ENCODE measurements at regions not wholly inside any gene's neighbourhood (a gene's known extent, or its start where the extent isn't known, plus 50 kb on each side); places are given as distances from the start of the nearest gene placed in this dataset.

GRCh38 chr5:54672871-54673270 lies 155.3 kb downstream of the SNX18 start:
- H3K27me3 Mint-ChIP-seq (ENCODE audit: insufficient read depth, low read depth, poor library complexity): no peaks in the 10 kb centered on the region
- no peaks in the 10 kb centered on the region for H3K4me1 Mint-ChIP-seq

More at GRCh38 chr5:54672871-54673270, 155.3 kb downstream of the SNX18 start:
- Histone ChIP-seq H3K4me2 (no peak overlapping the region), H3K79me2 (replicated peaks; ENCODE audit: insufficient read depth) (no peaks in the 10 kb centered on the region), H3K36me3 (ENCODE audit: insufficient read depth) (0 out of 2 replicates have a peak, but pooled peaks cover 3% of the 10 kb centered on the region), H4K20me1 (replicated peaks; ENCODE audit: insufficient read depth) (no peaks in the 10 kb centered on the region), H3F3A (replicated peaks; ENCODE audit: low read depth) (no peaks in the 10 kb centered on the region), H3K4me1 (ENCODE audit: insufficient read depth) (no peaks in the 10 kb centered on the region), H3K9me2 (ENCODE audit: insufficient read depth) (no peaks in the 10 kb centered on the region), H3K4me3 (no peak overlapping the region), H3K27me3 (ENCODE audit: insufficient read depth) (no peaks in the 10 kb centered on the region), H3K27ac (ENCODE audit: low read depth) (no peak overlapping the region), H2AFZ (no peak overlapping the region)
- TF ChIP-seq, protein P1, sequence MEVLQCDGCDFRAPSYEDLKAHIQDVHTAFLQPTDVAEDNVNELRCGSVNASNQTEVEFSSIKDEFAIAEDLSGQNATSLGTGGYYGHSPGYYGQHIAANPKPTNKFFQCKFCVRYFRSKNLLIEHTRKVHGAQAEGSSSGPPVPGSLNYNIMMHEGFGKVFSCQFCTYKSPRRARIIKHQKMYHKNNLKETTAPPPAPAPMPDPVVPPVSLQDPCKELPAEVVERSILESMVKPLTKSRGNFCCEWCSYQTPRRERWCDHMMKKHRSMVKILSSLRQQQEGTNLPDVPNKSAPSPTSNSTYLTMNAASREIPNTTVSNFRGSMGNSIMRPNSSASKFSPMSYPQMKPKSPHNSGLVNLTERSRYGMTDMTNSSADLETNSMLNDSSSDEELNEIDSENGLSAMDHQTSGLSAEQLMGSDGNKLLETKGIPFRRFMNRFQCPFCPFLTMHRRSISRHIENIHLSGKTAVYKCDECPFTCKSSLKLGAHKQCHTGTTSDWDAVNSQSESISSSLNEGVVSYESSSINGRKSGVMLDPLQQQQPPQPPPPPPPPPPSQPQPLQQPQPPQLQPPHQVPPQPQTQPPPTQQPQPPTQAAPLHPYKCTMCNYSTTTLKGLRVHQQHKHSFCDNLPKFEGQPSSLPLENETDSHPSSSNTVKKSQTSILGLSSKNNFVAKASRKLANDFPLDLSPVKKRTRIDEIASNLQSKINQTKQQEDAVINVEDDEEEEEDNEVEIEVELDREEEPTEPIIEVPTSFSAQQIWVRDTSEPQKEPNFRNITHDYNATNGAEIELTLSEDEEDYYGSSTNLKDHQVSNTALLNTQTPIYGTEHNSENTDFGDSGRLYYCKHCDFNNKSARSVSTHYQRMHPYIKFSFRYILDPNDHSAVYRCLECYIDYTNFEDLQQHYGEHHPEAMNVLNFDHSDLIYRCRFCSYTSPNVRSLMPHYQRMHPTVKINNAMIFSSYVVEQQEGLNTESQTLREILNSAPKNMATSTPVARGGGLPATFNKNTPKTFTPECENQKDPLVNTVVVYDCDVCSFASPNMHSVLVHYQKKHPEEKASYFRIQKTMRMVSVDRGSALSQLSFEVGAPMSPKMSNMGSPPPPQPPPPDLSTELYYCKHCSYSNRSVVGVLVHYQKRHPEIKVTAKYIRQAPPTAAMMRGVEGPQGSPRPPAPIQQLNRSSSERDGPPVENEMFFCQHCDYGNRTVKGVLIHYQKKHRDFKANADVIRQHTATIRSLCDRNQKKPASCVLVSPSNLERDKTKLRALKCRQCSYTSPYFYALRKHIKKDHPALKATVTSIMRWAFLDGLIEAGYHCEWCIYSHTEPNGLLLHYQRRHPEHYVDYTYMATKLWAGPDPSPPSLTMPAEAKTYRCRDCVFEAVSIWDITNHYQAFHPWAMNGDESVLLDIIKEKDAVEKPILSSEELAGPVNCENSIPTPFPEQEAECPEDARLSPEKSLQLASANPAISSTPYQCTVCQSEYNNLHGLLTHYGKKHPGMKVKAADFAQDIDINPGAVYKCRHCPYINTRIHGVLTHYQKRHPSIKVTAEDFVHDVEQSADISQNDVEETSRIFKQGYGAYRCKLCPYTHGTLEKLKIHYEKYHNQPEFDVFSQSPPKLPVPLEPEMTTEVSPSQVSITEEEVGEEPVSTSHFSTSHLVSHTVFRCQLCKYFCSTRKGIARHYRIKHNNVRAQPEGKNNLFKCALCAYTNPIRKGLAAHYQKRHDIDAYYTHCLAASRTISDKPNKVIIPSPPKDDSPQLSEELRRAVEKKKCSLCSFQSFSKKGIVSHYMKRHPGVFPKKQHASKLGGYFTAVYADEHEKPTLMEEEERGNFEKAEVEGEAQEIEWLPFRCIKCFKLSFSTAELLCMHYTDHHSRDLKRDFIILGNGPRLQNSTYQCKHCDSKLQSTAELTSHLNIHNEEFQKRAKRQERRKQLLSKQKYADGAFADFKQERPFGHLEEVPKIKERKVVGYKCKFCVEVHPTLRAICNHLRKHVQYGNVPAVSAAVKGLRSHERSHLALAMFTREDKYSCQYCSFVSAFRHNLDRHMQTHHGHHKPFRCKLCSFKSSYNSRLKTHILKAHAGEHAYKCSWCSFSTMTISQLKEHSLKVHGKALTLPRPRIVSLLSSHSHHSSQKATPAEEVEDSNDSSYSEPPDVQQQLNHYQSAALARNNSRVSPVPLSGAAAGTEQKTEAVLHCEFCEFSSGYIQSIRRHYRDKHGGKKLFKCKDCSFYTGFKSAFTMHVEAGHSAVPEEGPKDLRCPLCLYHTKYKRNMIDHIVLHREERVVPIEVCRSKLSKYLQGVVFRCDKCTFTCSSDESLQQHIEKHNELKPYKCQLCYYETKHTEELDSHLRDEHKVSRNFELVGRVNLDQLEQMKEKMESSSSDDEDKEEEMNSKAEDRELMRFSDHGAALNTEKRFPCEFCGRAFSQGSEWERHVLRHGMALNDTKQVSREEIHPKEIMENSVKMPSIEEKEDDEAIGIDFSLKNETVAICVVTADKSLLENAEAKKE (CRISPR knock-in tag; IDR thresholded peaks at IDR 0.05): no peak
- TF ChIP-seq POLR2AphosphoS5 (IDR thresholded peaks at IDR 0.05; ENCODE audit: low read depth): no peak
- TF ChIP-seq JUNB (IDR thresholded peaks at IDR 0.05; ENCODE audit: unreplicated experiment): no peak
- TF ChIP-seq NANOG (IDR thresholded peaks at IDR 0.05; ENCODE audit: borderline replicate concordance): no peak
- Mint-ChIP-seq H3K27ac (no peak overlapping the region), H3K36me3 (ENCODE audit: low read depth) (peaks cover 14% of the 10 kb centered on the region; the same call in 2 of the 3 replicates), H3K4me3 (no peak overlapping the region), H3K9me3 (peaks cover 32% of the 10 kb centered on the region)
- DNase-seq (ENCODE audit: low spot score) (no peak), ATAC-seq (no peak)

Data from GM23338 (cell line).